ENCODE measurements at regions not wholly inside any gene's neighbourhood (a gene's known extent, or its start where the extent isn't known, plus 50 kb on each side); places are given as distances from the start of the nearest gene placed in this dataset.

- TF ChIP-seq E2F1 (CRISPR knock-in tag; IDR thresholded peaks at IDR 0.05) = no peak
- TF ChIP-seq CTCF (IDR thresholded peaks at IDR 0.05) = no peak
- no peak for TF ChIP-seq IRF1 (CRISPR knock-in tag; IDR thresholded peaks at IDR 0.05)
- no peak for TF ChIP-seq USF1 (CRISPR knock-in tag; IDR thresholded peaks at IDR 0.05)
- no peak for TF ChIP-seq CREM (CRISPR knock-in tag; IDR thresholded peaks at IDR 0.05)
- no peak for TF ChIP-seq ETV6 (CRISPR knock-in tag; IDR thresholded peaks at IDR 0.05)
- TF ChIP-seq MAX (CRISPR knock-in tag; IDR thresholded peaks at IDR 0.05) = no peak
- TF ChIP-seq USF2 (CRISPR knock-in tag; IDR thresholded peaks at IDR 0.05) = no peak
- no peak for TF ChIP-seq ATF3 (CRISPR knock-in tag; conservative IDR thresholded peaks at IDR 0.05)
- no peak for TF ChIP-seq ZSCAN18 (CRISPR knock-in tag; IDR thresholded peaks at IDR 0.05)
- no peak for TF ChIP-seq MYBL2 (CRISPR knock-in tag; IDR thresholded peaks at IDR 0.05)
- no peak for TF ChIP-seq STAT6 (CRISPR knock-in tag; conservative IDR thresholded peaks at IDR 0.05; ENCODE audit: low read depth)
- TF ChIP-seq NR2C2 (CRISPR knock-in tag; IDR thresholded peaks at IDR 0.05) = no peak
- TF ChIP-seq HMGXB4 (CRISPR knock-in tag; IDR thresholded peaks at IDR 0.05) = no peak
These were observed 325.4 kb downstream of the CHRM3 start for GRCh38 chr1:239711768-239712167.

All from WTC11 (cell line).